ENCODE measurements at regions not wholly inside any gene's neighbourhood (a gene's known extent, or its start where the extent isn't known, plus 50 kb on each side); places are given as distances from the start of the nearest gene placed in this dataset.

DNA sequence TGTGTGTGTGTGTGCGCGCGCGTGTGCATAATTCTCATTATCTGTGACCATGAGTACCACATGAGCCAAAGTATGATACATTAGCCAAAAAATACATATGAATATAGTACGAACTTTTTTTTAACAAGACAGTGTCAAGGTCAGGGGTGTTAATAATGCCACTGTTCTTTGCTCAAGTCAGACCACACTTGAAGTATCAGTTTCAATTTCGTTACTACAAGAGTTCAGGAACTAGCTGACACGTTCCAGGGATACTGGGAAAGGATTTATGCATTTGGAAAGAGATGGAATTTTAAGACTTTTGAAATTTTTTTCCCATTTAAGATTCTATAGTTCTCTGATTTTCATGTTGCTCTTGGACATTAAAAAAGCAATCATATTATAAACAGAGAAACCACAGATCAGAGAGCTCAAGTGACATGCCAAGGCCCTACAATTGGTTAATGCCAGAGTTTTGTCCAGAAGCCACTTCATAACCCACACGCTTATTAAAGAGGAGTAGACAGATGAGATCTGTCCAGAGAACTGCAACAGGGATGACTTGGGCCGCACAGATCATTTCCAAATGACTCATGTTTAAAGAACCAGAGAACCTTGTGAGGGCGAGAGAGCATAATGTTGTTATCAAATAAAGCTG is 718.8 kb upstream of the SGCG start:
- Histone ChIP-seq H3K36me3 (ENCODE audit: insufficient read depth, low read length) (no peaks in the 10 kb centered on the region), H3K9ac (ENCODE audit: low read length) (no peak overlapping the region), H3K4me3 (ENCODE audit: low read depth in 1 of 2, low read length in 2 of 2) (no peak overlapping the region), H3K27me3 (ENCODE audit: control insufficient read depth in 1 of 2, insufficient read depth in 2 of 2, low read length in 2 of 2) (no peaks in the 10 kb centered on the region), H3K27ac (ENCODE audit: low read depth, low read length) (no peak overlapping the region), H3K9me3 (ENCODE audit: low read length) (no peaks in the 10 kb centered on the region), H3K4me1 (ENCODE audit: insufficient read depth, low read length) (peaks cover 3% of the 10 kb centered on the region)

- H3K4me1 ChIP-seq (ENCODE audit: insufficient read depth, low read length), result peaks cover 3% of the 10 kb centered on the region
- H3K36me3 ChIP-seq (ENCODE audit: insufficient read depth, low read length), result no peaks in the 10 kb centered on the region
- H3K9me3 ChIP-seq (ENCODE audit: low read length), result no peaks in the 10 kb centered on the region
- no peak overlapping the region for H3K27ac ChIP-seq (ENCODE audit: low read depth, low read length)
- no peaks in the 10 kb centered on the region for H3K27me3 ChIP-seq (ENCODE audit: control insufficient read depth in 1 of 2, insufficient read depth in 2 of 2, low read length in 2 of 2)
- H3K9ac ChIP-seq (ENCODE audit: low read length), result no peak overlapping the region
- H3K4me3 ChIP-seq (ENCODE audit: low read depth in 1 of 2, low read length in 2 of 2), result no peak overlapping the region
These were observed 717.7 kb upstream of the SGCG start for GRCh38 chr13:22463089-22463488.

- no peaks in the 10 kb centered on the region for H3K36me3 ChIP-seq (ENCODE audit: insufficient read depth, low read length)
- H3K9ac ChIP-seq (ENCODE audit: low read length), result no peak overlapping the region
- no peaks in the 10 kb centered on the region for H3K4me1 ChIP-seq (ENCODE audit: insufficient read depth, low read length)
- no peak overlapping the region for H3K27ac ChIP-seq (ENCODE audit: low read depth, low read length)
- no peaks in the 10 kb centered on the region for H3K27me3 ChIP-seq (ENCODE audit: control insufficient read depth in 1 of 2, insufficient read depth in 2 of 2, low read length in 2 of 2)
- H3K9me3 ChIP-seq (ENCODE audit: low read length), result no peaks in the 10 kb centered on the region
- no peak overlapping the region for H3K4me3 ChIP-seq (ENCODE audit: low read depth in 1 of 2, low read length in 2 of 2)
These were observed 712.7 kb upstream of the SGCG start for GRCh38 chr13:22468045-22468444.

DNA sequence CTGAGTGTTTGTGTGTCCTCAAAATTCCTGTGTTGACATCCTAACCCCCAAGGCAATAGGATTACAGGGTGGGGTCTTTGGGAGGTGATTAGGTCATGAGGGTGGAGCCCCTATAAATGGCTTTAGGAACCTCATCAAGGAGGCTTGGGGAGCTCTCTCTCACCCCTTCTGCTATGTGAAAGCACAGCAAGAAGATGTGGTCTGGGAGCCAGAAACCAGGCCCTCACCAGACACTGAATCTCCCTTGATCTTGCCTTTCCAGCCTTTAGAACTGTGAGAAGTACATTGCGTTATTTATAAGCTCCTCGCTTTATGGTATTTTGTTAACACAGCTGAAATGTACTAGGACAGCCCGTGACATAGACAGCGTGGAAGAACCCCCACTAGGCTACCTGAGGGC is 712.0 kb upstream of the SGCG start:
- no peaks in the 10 kb centered on the region for H3K27me3 ChIP-seq (ENCODE audit: control insufficient read depth in 1 of 2, insufficient read depth in 2 of 2, low read length in 2 of 2)
- no peaks in the 10 kb centered on the region for H3K36me3 ChIP-seq (ENCODE audit: insufficient read depth, low read length)
- H3K4me1 ChIP-seq (ENCODE audit: insufficient read depth, low read length), result no peaks in the 10 kb centered on the region
- no peak overlapping the region for H3K9ac ChIP-seq (ENCODE audit: low read length)
- no peak overlapping the region for H3K27ac ChIP-seq (ENCODE audit: low read depth, low read length)
- no peaks in the 10 kb centered on the region for H3K9me3 ChIP-seq (ENCODE audit: low read length)
- H3K4me3 ChIP-seq (ENCODE audit: low read depth in 1 of 2, low read length in 2 of 2), result no peak overlapping the region

- Histone ChIP-seq H3K9me3 (ENCODE audit: low read length) (no peaks in the 10 kb centered on the region), H3K4me3 (ENCODE audit: low read depth in 1 of 2, low read length in 2 of 2) (no peak overlapping the region), H3K27me3 (ENCODE audit: control insufficient read depth in 1 of 2, insufficient read depth in 2 of 2, low read length in 2 of 2) (no peaks in the 10 kb centered on the region), H3K36me3 (ENCODE audit: insufficient read depth, low read length) (no peaks in the 10 kb centered on the region), H3K9ac (ENCODE audit: low read length) (no peak overlapping the region), H3K27ac (ENCODE audit: low read depth, low read length) (no peak overlapping the region), H3K4me1 (ENCODE audit: insufficient read depth, low read length) (no peaks in the 10 kb centered on the region)
These were observed 711.3 kb upstream of the SGCG start for GRCh38 chr13:22469452-22469851.

GRCh38 chr13:22470075-22470474 is 710.7 kb upstream of the SGCG start:
- Histone ChIP-seq H3K4me1 (ENCODE audit: insufficient read depth, low read length) (no peaks in the 10 kb centered on the region), H3K27ac (ENCODE audit: low read depth, low read length) (no peak overlapping the region), H3K4me3 (ENCODE audit: low read depth in 1 of 2, low read length in 2 of 2) (no peak overlapping the region), H3K9me3 (ENCODE audit: low read length) (no peaks in the 10 kb centered on the region), H3K27me3 (ENCODE audit: control insufficient read depth in 1 of 2, insufficient read depth in 2 of 2, low read length in 2 of 2) (no peaks in the 10 kb centered on the region), H3K36me3 (ENCODE audit: insufficient read depth, low read length) (no peaks in the 10 kb centered on the region), H3K9ac (ENCODE audit: low read length) (no peak overlapping the region)

- Histone ChIP-seq H3K27ac (ENCODE audit: low read depth, low read length) (no peak overlapping the region), H3K27me3 (ENCODE audit: control insufficient read depth in 1 of 2, insufficient read depth in 2 of 2, low read length in 2 of 2) (no peaks in the 10 kb centered on the region), H3K4me1 (ENCODE audit: insufficient read depth, low read length) (no peaks in the 10 kb centered on the region), H3K36me3 (ENCODE audit: insufficient read depth, low read length) (no peaks in the 10 kb centered on the region), H3K4me3 (ENCODE audit: low read depth in 1 of 2, low read length in 2 of 2) (no peak overlapping the region), H3K9ac (ENCODE audit: low read length) (no peak overlapping the region), H3K9me3 (ENCODE audit: low read length) (no peaks in the 10 kb centered on the region)
These were observed 698.2 kb upstream of the SGCG start for GRCh38 chr13:22482496-22483000.

DNA sequence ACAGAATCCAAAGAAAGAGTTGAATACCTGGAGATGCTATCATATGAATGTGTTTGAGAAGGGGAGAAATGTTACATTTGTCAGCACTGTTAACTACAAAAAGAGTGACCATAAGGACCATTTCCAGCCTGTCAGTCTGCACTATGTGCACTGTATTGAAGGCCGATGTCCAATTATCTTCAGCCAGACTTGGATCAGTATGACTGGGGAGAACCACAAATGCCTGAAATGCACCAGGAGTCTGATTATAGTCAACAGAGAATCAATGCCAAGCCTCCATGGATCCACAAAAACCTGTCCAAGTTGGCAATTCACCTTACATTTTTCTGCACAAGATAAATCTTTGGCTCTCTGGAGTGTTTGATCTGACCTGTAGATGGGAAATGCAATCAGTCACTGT is 697.5 kb upstream of the SGCG start:
- Histone ChIP-seq H3K27me3 (ENCODE audit: control insufficient read depth in 1 of 2, insufficient read depth in 2 of 2, low read length in 2 of 2) (no peaks in the 10 kb centered on the region), H3K9me3 (ENCODE audit: low read length) (no peaks in the 10 kb centered on the region), H3K4me1 (ENCODE audit: insufficient read depth, low read length) (no peaks in the 10 kb centered on the region), H3K9ac (ENCODE audit: low read length) (no peak overlapping the region), H3K4me3 (ENCODE audit: low read depth in 1 of 2, low read length in 2 of 2) (no peak overlapping the region), H3K36me3 (ENCODE audit: insufficient read depth, low read length) (no peaks in the 10 kb centered on the region), H3K27ac (ENCODE audit: low read depth, low read length) (no peak overlapping the region)

- H3K4me1 ChIP-seq (ENCODE audit: insufficient read depth, low read length), result no peaks in the 10 kb centered on the region
- H3K36me3 ChIP-seq (ENCODE audit: insufficient read depth, low read length), result no peaks in the 10 kb centered on the region
- H3K9me3 ChIP-seq (ENCODE audit: low read length), result no peaks in the 10 kb centered on the region
- no peak overlapping the region for H3K4me3 ChIP-seq (ENCODE audit: low read depth in 1 of 2, low read length in 2 of 2)
- H3K9ac ChIP-seq (ENCODE audit: low read length), result no peak overlapping the region
- no peaks in the 10 kb centered on the region for H3K27me3 ChIP-seq (ENCODE audit: control insufficient read depth in 1 of 2, insufficient read depth in 2 of 2, low read length in 2 of 2)
- H3K27ac ChIP-seq (ENCODE audit: low read depth, low read length), result no peak overlapping the region
These were observed 694.3 kb upstream of the SGCG start for GRCh38 chr13:22486490-22486889.

- Histone ChIP-seq H3K4me3 (ENCODE audit: low read depth in 1 of 2, low read length in 2 of 2) (no peak overlapping the region), H3K27ac (ENCODE audit: low read depth, low read length) (no peak overlapping the region), H3K27me3 (ENCODE audit: control insufficient read depth in 1 of 2, insufficient read depth in 2 of 2, low read length in 2 of 2) (no peaks in the 10 kb centered on the region), H3K9ac (ENCODE audit: low read length) (no peak overlapping the region), H3K36me3 (ENCODE audit: insufficient read depth, low read length) (no peaks in the 10 kb centered on the region), H3K9me3 (ENCODE audit: low read length) (no peaks in the 10 kb centered on the region), H3K4me1 (ENCODE audit: insufficient read depth, low read length) (no peaks in the 10 kb centered on the region)
These were observed 692.8 kb upstream of the SGCG start for GRCh38 chr13:22487932-22488331.

DNA sequence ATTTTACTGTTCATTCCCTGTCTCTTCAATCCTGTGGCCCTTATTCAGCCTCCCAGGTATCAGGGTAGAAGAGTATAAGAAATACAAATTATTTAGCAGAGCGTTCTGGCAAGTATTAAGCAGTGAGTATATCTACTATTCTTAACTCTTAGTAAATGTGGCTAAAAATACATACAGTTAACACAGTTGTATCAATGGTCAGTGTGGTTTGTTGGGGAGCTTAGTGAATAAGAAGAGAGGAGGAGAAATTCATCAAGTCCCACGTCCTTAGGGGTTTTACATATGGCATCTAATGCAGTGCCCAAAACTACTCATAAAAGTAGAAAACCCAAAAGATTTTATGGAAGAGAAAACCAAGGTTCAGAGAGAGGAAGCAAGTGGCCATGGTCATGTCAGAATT is 691.0 kb upstream of the SGCG start:
- no peak overlapping the region for H3K4me3 ChIP-seq (ENCODE audit: low read depth in 1 of 2, low read length in 2 of 2)
- H3K9ac ChIP-seq (ENCODE audit: low read length), result no peak overlapping the region
- no peaks in the 10 kb centered on the region for H3K36me3 ChIP-seq (ENCODE audit: insufficient read depth, low read length)
- no peaks in the 10 kb centered on the region for H3K4me1 ChIP-seq (ENCODE audit: insufficient read depth, low read length)
- no peaks in the 10 kb centered on the region for H3K27me3 ChIP-seq (ENCODE audit: control insufficient read depth in 1 of 2, insufficient read depth in 2 of 2, low read length in 2 of 2)
- no peaks in the 10 kb centered on the region for H3K9me3 ChIP-seq (ENCODE audit: low read length)
- H3K27ac ChIP-seq (ENCODE audit: low read depth, low read length), result no peak overlapping the region

DNA sequence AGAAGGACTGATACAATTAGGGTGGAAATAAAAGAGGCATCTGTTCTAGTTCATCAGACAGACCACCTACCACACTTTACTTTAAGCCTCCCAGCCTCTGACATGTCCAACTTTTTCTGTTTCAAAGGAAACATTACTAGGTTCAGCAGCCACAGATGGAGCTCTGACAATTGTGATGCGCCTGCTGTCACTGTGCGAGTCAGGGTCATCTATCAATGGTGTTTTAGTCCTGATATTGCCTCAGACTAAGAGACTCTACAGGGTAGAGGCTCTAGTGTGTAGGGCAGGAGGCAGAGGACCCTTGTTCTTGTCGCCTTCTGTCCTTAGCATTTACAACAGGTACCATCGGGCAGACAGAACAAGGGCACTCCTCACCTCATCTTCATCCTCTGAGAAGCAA is 685.0 kb upstream of the SGCG start:
- Histone ChIP-seq H3K9ac (ENCODE audit: low read length) (no peak overlapping the region), H3K27me3 (ENCODE audit: control insufficient read depth in 1 of 2, insufficient read depth in 2 of 2, low read length in 2 of 2) (no peaks in the 10 kb centered on the region), H3K4me3 (ENCODE audit: low read depth in 1 of 2, low read length in 2 of 2) (no peak overlapping the region), H3K36me3 (ENCODE audit: insufficient read depth, low read length) (no peaks in the 10 kb centered on the region), H3K4me1 (ENCODE audit: insufficient read depth, low read length) (no peaks in the 10 kb centered on the region), H3K27ac (ENCODE audit: low read depth, low read length) (no peak overlapping the region), H3K9me3 (ENCODE audit: low read length) (no peaks in the 10 kb centered on the region)

Measured in muscle layer of colon (tissue), 2 donors.